WI38 (cell line): ENCODE measurements at regions not wholly inside any gene's neighbourhood (a gene's known extent, or its start where the extent isn't known, plus 50 kb on each side); places are given as distances from the start of the nearest gene placed in this dataset.
"Not testable (repeated sequence)": the region's sequence is repeated elsewhere in the genome, so short reads cannot be mapped to it uniquely, and the experiment has no call there.

ENCODE experiments used
- H3K4me3 ChIP-seq: 2 replicates; pipeline ENCODE4 v1.5.1; 2011; ENCODE audit warnings: low read depth, mild to moderate bottlenecking, control low read depth, low read length
- TF ChIP-seq, protein P1 (sequence below): IDR thresholded peaks from 2 replicates; pipeline ENCODE4 v1.5.1; 2012; ENCODE audit warnings: low read depth, mild to moderate bottlenecking, control low read depth, low read length

DNA sequence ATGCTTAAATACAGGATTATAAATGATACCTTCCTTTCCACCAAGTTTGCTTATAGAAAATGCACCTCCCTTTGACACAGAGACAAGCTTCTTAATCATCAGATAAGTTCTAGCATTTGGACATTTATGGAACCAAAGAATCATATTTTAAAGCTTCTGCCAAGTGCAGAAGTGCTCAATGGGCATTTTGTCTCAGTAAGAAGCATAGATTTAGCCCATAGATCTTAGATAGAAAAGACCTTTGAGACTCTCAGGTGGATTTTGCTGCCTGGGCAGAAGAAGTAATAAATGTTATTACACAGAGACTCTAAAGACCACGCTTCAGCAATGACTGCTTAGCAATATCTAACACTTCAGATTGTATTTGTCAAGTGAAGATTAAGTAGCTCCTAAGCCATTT is 174.6 kb downstream of the VEGFC start:
- TF ChIP-seq, protein P1, sequence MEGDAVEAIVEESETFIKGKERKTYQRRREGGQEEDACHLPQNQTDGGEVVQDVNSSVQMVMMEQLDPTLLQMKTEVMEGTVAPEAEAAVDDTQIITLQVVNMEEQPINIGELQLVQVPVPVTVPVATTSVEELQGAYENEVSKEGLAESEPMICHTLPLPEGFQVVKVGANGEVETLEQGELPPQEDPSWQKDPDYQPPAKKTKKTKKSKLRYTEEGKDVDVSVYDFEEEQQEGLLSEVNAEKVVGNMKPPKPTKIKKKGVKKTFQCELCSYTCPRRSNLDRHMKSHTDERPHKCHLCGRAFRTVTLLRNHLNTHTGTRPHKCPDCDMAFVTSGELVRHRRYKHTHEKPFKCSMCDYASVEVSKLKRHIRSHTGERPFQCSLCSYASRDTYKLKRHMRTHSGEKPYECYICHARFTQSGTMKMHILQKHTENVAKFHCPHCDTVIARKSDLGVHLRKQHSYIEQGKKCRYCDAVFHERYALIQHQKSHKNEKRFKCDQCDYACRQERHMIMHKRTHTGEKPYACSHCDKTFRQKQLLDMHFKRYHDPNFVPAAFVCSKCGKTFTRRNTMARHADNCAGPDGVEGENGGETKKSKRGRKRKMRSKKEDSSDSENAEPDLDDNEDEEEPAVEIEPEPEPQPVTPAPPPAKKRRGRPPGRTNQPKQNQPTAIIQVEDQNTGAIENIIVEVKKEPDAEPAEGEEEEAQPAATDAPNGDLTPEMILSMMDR = no peak
- no peak overlapping the region for H3K4me3 ChIP-seq

DNA sequence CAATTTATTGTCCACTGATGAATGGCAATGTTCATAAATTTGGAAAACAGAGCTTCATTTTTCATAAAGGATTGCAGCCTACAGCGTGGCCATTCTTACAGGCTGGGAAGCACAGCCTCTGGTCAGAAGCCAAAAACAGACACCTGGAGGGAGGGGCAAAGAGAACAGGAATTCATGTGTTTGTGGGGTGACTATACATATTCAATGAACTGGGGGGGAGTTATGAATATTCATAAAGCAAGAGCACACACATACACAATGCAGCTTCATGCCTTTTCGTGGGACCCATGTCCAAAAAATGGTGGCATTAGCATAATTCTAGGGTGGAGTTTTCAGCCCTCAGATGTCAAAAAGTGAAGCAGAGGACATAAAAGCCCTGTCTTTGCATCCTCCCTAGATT is 173.3 kb downstream of the VEGFC start:
- TF ChIP-seq, protein P1 = no peak
- H3K4me3 ChIP-seq = no peak overlapping the region

DNA sequence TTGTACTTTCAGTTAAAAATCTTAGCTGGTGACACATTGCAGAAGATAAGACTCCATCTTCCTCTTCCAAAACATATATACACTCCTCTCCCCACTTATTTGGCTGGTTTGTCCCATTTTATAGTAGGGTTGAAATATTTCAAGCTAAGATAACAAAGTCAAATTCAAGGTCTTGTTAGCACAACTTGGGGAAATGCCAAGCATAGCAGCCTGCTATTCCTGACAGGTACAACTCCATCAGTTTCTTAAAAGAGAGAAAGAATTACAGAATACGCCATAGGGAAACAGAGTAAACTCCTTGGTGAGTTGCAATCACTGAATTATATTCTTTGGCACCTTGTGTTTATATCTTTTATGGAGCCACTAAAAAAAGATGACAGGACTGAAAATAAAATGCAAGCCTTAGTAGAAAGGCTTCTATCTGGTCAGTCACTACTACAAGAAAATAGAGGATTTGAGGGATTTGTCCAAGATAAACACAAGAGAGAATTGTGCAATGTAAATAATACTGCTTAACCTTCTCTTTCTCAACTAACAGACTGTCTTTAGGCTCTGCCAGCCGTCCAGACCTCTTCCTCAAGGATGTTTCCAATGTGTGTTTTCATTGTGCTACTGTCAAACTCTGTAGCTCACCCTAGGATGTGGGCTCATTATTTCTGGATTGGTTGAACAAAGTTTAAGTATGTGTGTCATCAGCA is 170.3 kb downstream of the VEGFC start:
- TF ChIP-seq, protein P1 = no peak
- H3K4me3 ChIP-seq = no peak overlapping the region

DNA sequence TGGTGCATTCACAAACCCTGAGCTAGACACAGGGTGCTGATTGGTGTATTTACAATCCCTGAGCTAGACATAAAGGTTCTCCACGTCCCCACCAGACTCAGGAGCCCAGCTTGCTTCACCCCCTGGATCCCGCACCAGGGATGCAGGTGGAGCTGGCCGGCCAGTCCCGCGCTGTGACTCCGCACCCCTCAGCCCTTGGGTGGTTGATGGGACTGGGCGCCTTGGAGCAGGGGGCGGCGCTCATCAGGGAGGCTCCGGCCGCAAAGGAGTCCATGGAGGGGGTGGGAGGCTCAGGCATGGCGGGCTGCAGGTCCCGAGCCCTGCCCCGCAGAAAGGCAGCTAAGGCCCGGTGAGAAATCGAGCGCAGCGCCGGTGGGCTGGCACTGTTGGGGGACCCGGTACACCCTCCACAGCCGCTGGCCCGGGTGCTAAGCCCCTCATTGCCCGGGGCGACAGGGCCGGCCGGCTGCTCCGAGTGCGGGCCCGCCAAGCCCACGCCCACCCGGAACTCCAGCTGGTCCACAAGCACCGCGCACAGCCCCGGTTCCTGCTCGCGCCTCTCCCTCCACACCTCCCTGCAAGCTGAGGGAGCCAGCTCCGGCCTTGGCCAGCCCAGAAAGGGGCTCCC is 167.6 kb downstream of the VEGFC start:
- not testable (repeated sequence) for H3K4me3 ChIP-seq

DNA sequence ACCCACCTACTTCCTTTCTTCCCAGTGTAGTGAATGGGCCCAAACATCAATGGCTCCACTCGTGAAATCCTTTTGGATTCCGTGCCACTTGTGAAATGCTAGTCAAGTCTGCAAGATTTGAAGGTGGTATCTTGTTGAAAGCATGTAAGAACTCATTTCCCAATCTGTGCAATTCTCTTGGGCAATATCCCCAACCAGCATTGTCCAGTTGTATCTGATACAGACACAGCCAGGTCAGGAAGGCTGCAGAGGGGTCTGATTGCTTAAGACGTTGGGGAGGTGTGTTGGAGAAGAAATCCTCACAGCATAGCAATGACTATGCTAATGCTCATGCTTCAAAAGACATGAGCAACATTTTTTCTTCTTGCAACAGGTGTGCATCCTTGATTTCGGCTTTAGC is 164.8 kb downstream of the VEGFC start:
- H3K4me3 ChIP-seq = no peak overlapping the region
- TF ChIP-seq, protein P1 = no peak

DNA sequence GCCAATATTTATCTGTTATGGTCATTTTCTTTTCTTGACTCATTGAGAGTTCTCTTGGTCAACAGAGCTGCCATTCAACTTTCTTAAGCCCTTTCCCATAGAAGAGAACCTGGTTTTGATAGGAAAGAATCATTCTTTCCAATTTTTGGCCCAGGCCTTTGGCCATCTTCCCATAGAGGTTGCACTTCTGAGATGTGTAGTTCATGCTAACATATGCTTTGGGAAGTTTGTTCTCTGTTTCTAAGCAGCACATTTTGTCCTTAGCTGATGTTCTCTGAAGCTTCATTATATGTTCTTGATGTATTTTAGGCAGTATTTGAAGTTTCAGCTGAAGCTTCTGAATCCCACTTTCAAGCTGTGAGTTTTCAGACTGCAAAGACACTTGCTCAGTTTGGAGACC is 161.1 kb downstream of the VEGFC start:
- TF ChIP-seq, protein P1 = no peak
- H3K4me3 ChIP-seq = no peak overlapping the region
